Spleen (tissue), 11 donors: ENCODE measurements at regions not wholly inside any gene's neighbourhood (a gene's known extent, or its start where the extent isn't known, plus 50 kb on each side); places are given as distances from the start of the nearest gene placed in this dataset.

ENCODE experiments used
- DNase-seq: peaks from one replicate; pipeline ENCODE4 v3.0.0-alpha.2; 2020
- H3K27ac ChIP-seq, 8 donors: fragments of 200-600 bp; sonication (generic) in 7 of 8; 1 replicate in 4 of 8; 2 replicates in 4 of 8; pipeline versions ENCODE4 v1.5.0 to v1.8.0; 2016 to 2021; ENCODE audit warnings: inconsistent platforms in 4 of 8, mild to moderate bottlenecking in 4 of 8, moderate library complexity in 1 of 8
- H3K27me3 ChIP-seq, 7 donors: fragments of 200-600 bp; sonication (generic) in 6 of 7; replicated peaks in 1 of 7; 1 replicate in 4 of 7; 2 replicates in 3 of 7; pipeline versions ENCODE4 v1.5.0 to v1.8.0; 2016 to 2021; ENCODE audit warnings: inconsistent platforms in 3 of 7, mild to moderate bottlenecking in 1 of 7
- H3K36me3 ChIP-seq, 6 donors: fragments of 200-600 bp; sonication (generic) in 5 of 6; 1 replicate in 4 of 6; 2 replicates in 2 of 6; pipeline versions ENCODE4 v1.5.0 to v1.8.0; 2016 to 2021; ENCODE audit warnings: inconsistent platforms in 2 of 6
- H3K4me1 ChIP-seq, 6 donors: fragments of 200-600 bp; sonication (generic) in 5 of 6; 1 replicate in 3 of 6; 2 replicates in 3 of 6; pipeline versions ENCODE4 v1.5.0 to v1.8.0; 2016 to 2021; ENCODE audit warnings: inconsistent platforms in 3 of 6
- H3K4me3 ChIP-seq, 8 donors: fragments of 200-600 bp; sonication (generic) in 7 of 8; 1 replicate in 4 of 8; 2 replicates in 4 of 8; pipeline versions ENCODE4 v1.5.0 to v1.8.0; 2016 to 2021; ENCODE audit warnings: inconsistent platforms in 4 of 8, mild to moderate bottlenecking in 4 of 8, moderate library complexity in 2 of 8
- H3K9me3 ChIP-seq, 8 donors: fragments of 200-600 bp; sonication (generic) in 7 of 8; 1 replicate in 4 of 8; 2 replicates in 4 of 8; pipeline versions ENCODE4 v1.5.0 to v1.8.0; 2016 to 2021; ENCODE audit warnings: inconsistent platforms in 4 of 8
- POLR2A ChIP-seq, 3 donors: fragments of 450-650 bp; IDR thresholded peaks; one replicate each; pipeline ENCODE4 v1.5.1; 2017; ENCODE audit warnings: antibody characterized with exemption in 3 of 3, mild to moderate bottlenecking in 1 of 3
- POLR2AphosphoS5 ChIP-seq, 3 donors: sonication (generic); formaldehyde crosslinking; IDR thresholded peaks; one replicate each; pipeline ENCODE4 v1.5.1; 2017; ENCODE audit warnings: antibody characterized with exemption in 3 of 3
- WGBS, 5 donors: extraction: QIAGEN DNeasy Blood & Tissue Kit in 3 of 5; methylation state at CpG; one replicate each; pipeline versions ENCODE4 v1.1.5 to v1.1.7; 2013 to 2018; 5-methylcytosine and 5-hydroxymethylcytosine counted together
- intact Hi-C: fragments of 100-400 bp; cut with DNase I; formaldehyde crosslinking; loops from one replicate; pipeline ENCODE4 v1.15.0; 2023; ENCODE audit warnings: low total_unique reads
- TF ChIP-seq, protein P1 (sequence below), 11 experiments: fragments of 200-600 bp in 7 of 11; fragments of 450-650 bp in 4 of 11; sonication (generic) in 4 of 11; IDR thresholded peaks in 8 of 11; conservative IDR thresholded peaks in 3 of 11; 1 replicate in 7 of 11; 2 replicates in 4 of 11; pipeline versions ENCODE4 v1.4.0 to v1.8.0; 2016 to 2021; ENCODE audit warnings: antibody characterized with exemption in 11 of 11, inconsistent platforms in 4 of 11, mild to moderate bottlenecking in 1 of 11
- donor health status: healthy with polysubstance abuse.
- donor health status: DM: no; HTN: no; CAD: no; lungs with moderate emphysema.
- donor health status: DM: no; HTN: no; CAD: no.
- donor health status: Bipolar disorder and iron deficiency.
- donor health status: healthy.
- donor health status: DM: no; HTN: no; CAD: no.
- donor health status: DM: yes; HTN: yes; CAD: no.

DNA sequence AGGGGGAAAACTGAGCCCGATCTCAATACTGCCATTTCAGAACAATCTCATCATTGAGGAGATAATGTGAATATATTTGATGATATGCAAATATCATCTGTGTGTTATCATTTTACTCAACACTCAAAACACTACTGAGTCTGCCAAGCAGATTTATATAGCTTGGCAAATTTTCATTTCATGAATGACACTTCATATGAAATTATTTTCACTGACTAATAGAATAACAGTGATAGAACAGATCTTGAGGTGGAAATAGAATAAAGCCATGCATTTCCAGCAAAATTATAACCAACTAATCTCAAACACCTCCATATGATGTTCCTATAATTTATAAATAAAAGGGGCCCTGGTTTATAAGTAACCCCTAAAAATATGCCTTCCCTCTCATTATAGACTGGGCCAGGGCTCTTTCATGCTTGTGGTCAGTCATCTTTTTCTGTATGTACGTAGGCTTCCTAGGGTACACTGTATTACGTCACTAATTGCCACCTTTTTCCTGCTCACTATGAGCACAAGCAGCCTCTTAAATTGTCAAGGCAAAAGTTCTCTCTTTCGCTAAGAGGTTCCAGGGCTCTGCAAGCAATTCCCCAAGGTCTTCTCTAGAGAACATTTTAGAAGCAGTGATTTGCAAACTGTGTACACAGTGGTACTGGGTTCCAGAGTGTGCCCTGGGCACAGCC is 197.1 kb upstream of the FOXN3 start:
- no peaks in the 10 kb centered on the region for H3K27me3 ChIP-seq
- H3K4me3 ChIP-seq = no peak overlapping the region
- H3K9me3 ChIP-seq = no peaks in the 10 kb centered on the region
- 45 to 57% (median 51%) methylated on average over 4 of the region's 4 CpGs for WGBS, 5 donors
- DNase-seq = no peak
- H3K27ac ChIP-seq = peak overlapping the region in 1 of 8 donors; percentile 24
- TF ChIP-seq POLR2A (IDR thresholded peaks at IDR 0.05) = no peak
- TF ChIP-seq, protein P1, sequence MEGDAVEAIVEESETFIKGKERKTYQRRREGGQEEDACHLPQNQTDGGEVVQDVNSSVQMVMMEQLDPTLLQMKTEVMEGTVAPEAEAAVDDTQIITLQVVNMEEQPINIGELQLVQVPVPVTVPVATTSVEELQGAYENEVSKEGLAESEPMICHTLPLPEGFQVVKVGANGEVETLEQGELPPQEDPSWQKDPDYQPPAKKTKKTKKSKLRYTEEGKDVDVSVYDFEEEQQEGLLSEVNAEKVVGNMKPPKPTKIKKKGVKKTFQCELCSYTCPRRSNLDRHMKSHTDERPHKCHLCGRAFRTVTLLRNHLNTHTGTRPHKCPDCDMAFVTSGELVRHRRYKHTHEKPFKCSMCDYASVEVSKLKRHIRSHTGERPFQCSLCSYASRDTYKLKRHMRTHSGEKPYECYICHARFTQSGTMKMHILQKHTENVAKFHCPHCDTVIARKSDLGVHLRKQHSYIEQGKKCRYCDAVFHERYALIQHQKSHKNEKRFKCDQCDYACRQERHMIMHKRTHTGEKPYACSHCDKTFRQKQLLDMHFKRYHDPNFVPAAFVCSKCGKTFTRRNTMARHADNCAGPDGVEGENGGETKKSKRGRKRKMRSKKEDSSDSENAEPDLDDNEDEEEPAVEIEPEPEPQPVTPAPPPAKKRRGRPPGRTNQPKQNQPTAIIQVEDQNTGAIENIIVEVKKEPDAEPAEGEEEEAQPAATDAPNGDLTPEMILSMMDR (IDR thresholded peaks at IDR 0.05 in 8 of 11, conservative IDR thresholded peaks at IDR 0.05 in 3 of 11) = no peak
- no peak for TF ChIP-seq POLR2AphosphoS5 (IDR thresholded peaks at IDR 0.05)
- H3K36me3 ChIP-seq = peaks cover 0 to 6% (median 0%) of the 10 kb centered on the region in 6 donors
- intact Hi-C loops = no loop called here
- H3K4me1 ChIP-seq = peaks cover 23 to 88% (median 50%) of the 10 kb centered on the region in 6 donors

DNA sequence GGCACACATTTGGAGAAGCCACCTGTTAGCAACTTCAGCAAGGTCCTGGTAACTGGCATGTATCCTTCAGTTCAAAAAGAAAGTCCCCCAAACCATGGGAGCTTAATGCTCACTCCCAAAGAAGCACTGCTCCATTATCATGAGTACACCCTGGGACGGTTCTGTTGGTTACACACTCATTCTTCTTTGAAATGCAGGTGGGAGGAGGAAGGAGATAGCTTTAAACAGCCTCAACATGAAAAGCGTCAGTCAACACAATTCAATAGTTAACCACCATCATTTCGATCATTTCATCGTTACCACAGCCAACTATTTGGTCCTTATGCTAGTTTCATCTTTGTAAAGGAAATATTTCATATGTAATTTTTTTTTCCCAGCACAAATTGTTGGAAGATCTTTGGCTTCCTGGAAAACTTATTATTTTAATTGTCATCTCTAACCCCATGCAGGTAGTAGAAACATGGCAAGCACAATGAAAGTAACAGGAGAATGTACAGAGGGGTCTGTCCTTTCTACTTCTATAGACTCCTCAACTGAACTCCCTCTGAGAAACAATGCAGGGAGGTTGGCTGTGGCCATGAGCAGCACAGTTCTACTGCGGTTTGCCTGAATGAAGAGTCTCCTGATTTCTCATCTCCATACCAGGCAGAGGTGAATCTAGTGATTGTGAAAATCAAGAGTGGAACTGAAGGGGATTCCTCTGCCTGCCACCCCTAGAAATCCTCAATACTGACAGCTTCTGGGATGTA is 196.4 kb upstream of the FOXN3 start:
- intact Hi-C loops = no loop called here
- Histone ChIP-seq H3K9me3 (no peaks in the 10 kb centered on the region), H3K36me3 (peaks cover 0 to 6% (median 0%) of the 10 kb centered on the region in 6 donors), H3K4me3 (no peak overlapping the region), H3K27me3 (no peaks in the 10 kb centered on the region), H3K4me1 (peaks cover 23 to 88% (median 49%) of the 10 kb centered on the region in 6 donors), H3K27ac (peak overlapping the region in 1 of 8 donors; percentile 24)
- 74 to 80% (median 76%) methylated on average over 5 of the region's 5 CpGs for WGBS, 5 donors
- no peak for DNase-seq
- TF ChIP-seq, protein P1 (IDR thresholded peaks at IDR 0.05 in 8 of 11, conservative IDR thresholded peaks at IDR 0.05 in 3 of 11) = no peak
- TF ChIP-seq POLR2A (IDR thresholded peaks at IDR 0.05) = no peak
- no peak for TF ChIP-seq POLR2AphosphoS5 (IDR thresholded peaks at IDR 0.05)

GRCh38 chr14:89609500-89610100 is 192.6 kb upstream of the FOXN3 start:
- intact Hi-C loops = no loop called here
- no peak for DNase-seq
- Histone ChIP-seq H3K36me3 (peaks cover 0 to 10% (median 0%) of the 10 kb centered on the region in 6 donors), H3K27me3 (no peaks in the 10 kb centered on the region), H3K9me3 (peaks cover 0 to 19% (median 11%) of the 10 kb centered on the region in 8 donors), H3K4me1 (peaks cover 0 to 50% (median 15%) of the 10 kb centered on the region in 6 donors), H3K27ac (no peak overlapping the region), H3K4me3 (no peak overlapping the region)
- no peak for TF ChIP-seq POLR2AphosphoS5 (IDR thresholded peaks at IDR 0.05)
- no peak for TF ChIP-seq POLR2A (IDR thresholded peaks at IDR 0.05)
- TF ChIP-seq, protein P1 (IDR thresholded peaks at IDR 0.05 in 8 of 11, conservative IDR thresholded peaks at IDR 0.05 in 3 of 11) = no peak
- 78 to 79% (median 78%) methylated on average over 12 of the region's 12 CpGs for WGBS, 5 donors

DNA sequence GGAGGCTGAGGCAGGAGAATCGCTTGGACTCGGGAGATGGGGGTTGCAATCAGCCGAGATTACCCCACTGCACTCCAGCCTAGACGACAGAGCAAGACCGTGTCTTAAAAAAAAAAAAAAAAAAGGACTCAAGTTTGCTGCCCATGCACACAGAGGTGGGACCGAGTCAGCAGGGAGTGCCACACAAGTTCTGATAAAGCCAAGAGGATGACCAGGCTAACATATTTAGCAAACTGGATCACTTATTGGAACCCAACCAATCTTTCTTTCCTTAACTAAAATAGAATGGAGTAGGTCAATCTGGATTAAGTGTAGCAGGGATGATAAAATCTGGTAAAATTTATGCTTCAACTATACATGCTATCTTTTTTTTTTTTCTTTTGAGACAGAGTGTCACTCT is 190.4 kb upstream of the FOXN3 start:
- Histone ChIP-seq H3K9me3 (peaks cover 0 to 19% (median 11%) of the 10 kb centered on the region in 8 donors), H3K36me3 (peaks cover 0 to 10% (median 0%) of the 10 kb centered on the region in 6 donors), H3K4me1 (peaks cover 0 to 48% (median 2%) of the 10 kb centered on the region in 6 donors), H3K27ac (no peak overlapping the region), H3K4me3 (no peak overlapping the region), H3K27me3 (no peaks in the 10 kb centered on the region)
- intact Hi-C loops = no loop called here
- WGBS, 5 donors = 90 to 98% (median 95%) methylated on average over 6 of the region's 6 CpGs
- no peak for DNase-seq
- TF ChIP-seq POLR2A (IDR thresholded peaks at IDR 0.05) (no peak), POLR2AphosphoS5 (IDR thresholded peaks at IDR 0.05) (no peak)
- TF ChIP-seq, protein P1 (IDR thresholded peaks at IDR 0.05 in 8 of 11, conservative IDR thresholded peaks at IDR 0.05 in 3 of 11) = no peak
